Ectodermal cell (in vitro differentiated cells): ENCODE measurements at regions not wholly inside any gene's neighbourhood (a gene's known extent, or its start where the extent isn't known, plus 50 kb on each side); places are given as distances from the start of the nearest gene placed in this dataset.

Source experiments
- H3K27ac ChIP-seq: 2 replicates; pipeline ENCODE4 v1.7.0; 2013; ENCODE audit warnings: mild to moderate bottlenecking, low read depth, low read length; ENCODE audit not compliant: insufficient read depth, poor library complexity, severe bottlenecking
- H3K27me3 ChIP-seq: 2 replicates; pipeline ENCODE4 v1.7.0; 2013; ENCODE audit warnings: mild to moderate bottlenecking, low read length; ENCODE audit not compliant: insufficient read depth, control insufficient read depth, poor library complexity, severe bottlenecking
- H3K36me3 ChIP-seq: one replicate; pipeline ENCODE4 v1.7.0; 2013; ENCODE audit warnings: low read length; ENCODE audit not compliant: control insufficient read depth, insufficient read depth
- H3K4me1 ChIP-seq: one replicate; pipeline ENCODE4 v1.7.0; 2013; ENCODE audit warnings: low read length; ENCODE audit not compliant: control insufficient read depth, insufficient read depth
- H3K4me3 ChIP-seq: 2 replicates; pipeline ENCODE4 v1.7.0; 2013; ENCODE audit warnings: low read depth, low read length, control low read depth; ENCODE audit not compliant: insufficient read depth
- H3K9me3 ChIP-seq: 2 replicates; pipeline ENCODE4 v1.7.0; 2013; ENCODE audit warnings: mild to moderate bottlenecking, low read length, moderate library complexity; ENCODE audit not compliant: control insufficient read depth
- WGBS, 2 experiments: methylation state at CpG; one replicate each; pipeline ENCODE4 v1.1.7; 2013; ENCODE audit warnings: missing lambda C conversion rate in 2 of 2; 5-methylcytosine and 5-hydroxymethylcytosine counted together

GRCh38 chr2:200219309-200220113 lies 87.0 kb upstream of the SPATS2L start:
- H3K4me1 ChIP-seq, result no peaks in the 10 kb centered on the region
- H3K9me3 ChIP-seq, result no peaks in the 10 kb centered on the region
- 68 to 77% methylated on average over 3 of the region's 3 CpGs for whole genome bisulfite sequencing, 2 experiments
- H3K27me3 ChIP-seq, result no peaks in the 10 kb centered on the region
- no peak overlapping the region for H3K4me3 ChIP-seq
- H3K36me3 ChIP-seq, result no peaks in the 10 kb centered on the region
- H3K27ac ChIP-seq, result no peak overlapping the region

- Histone ChIP-seq H3K9me3 (no peaks in the 10 kb centered on the region), H3K36me3 (no peaks in the 10 kb centered on the region), H3K4me1 (no peaks in the 10 kb centered on the region), H3K27ac (no peak overlapping the region), H3K4me3 (no peak overlapping the region), H3K27me3 (no peaks in the 10 kb centered on the region)
- WGBS, 2 experiments, result 78 to 88% methylated on average over 4 of the region's 4 CpGs
Measured at GRCh38 chr2:200220251-200220650, 86.2 kb upstream of the SPATS2L start.

- Histone ChIP-seq H3K27me3 (no peaks in the 10 kb centered on the region), H3K4me1 (no peaks in the 10 kb centered on the region), H3K27ac (no peak overlapping the region), H3K36me3 (no peaks in the 10 kb centered on the region), H3K4me3 (no peak overlapping the region), H3K9me3 (no peaks in the 10 kb centered on the region)
- 92 to 93% methylated on average over 4 of the region's 4 CpGs for WGBS, 2 experiments
Measured at GRCh38 chr2:200221055-200221955, 85.2 kb upstream of the SPATS2L start.

GRCh38 chr2:200222791-200223190 lies 83.7 kb upstream of the SPATS2L start:
- H3K27ac ChIP-seq, result no peak overlapping the region
- WGBS, 2 experiments, result 79 to 84% methylated on average over 7 of the region's 7 CpGs

GRCh38 chr2:200223205-200223784 lies 83.2 kb upstream of the SPATS2L start:
- H3K36me3 ChIP-seq, result no peaks in the 10 kb centered on the region
- WGBS, 2 experiments, result 84 to 93% methylated on average over 3 of the region's 3 CpGs
- no peaks in the 10 kb centered on the region for H3K4me1 ChIP-seq
- H3K9me3 ChIP-seq, result no peaks in the 10 kb centered on the region
- H3K4me3 ChIP-seq, result no peak overlapping the region
- H3K27ac ChIP-seq, result no peak overlapping the region
- no peaks in the 10 kb centered on the region for H3K27me3 ChIP-seq

More at GRCh38 chr2:200222791-200223190, 83.7 kb upstream of the SPATS2L start:
- no peaks in the 10 kb centered on the region for H3K4me1 ChIP-seq
- no peaks in the 10 kb centered on the region for H3K27me3 ChIP-seq
- no peaks in the 10 kb centered on the region for H3K36me3 ChIP-seq
- H3K9me3 ChIP-seq, result no peaks in the 10 kb centered on the region
- H3K4me3 ChIP-seq, result no peak overlapping the region

GRCh38 chr2:200225951-200226350 lies 80.5 kb upstream of the SPATS2L start:
- Histone ChIP-seq H3K4me1 (no peaks in the 10 kb centered on the region), H3K27me3 (no peaks in the 10 kb centered on the region), H3K9me3 (no peaks in the 10 kb centered on the region), H3K27ac (no peak overlapping the region), H3K36me3 (no peaks in the 10 kb centered on the region), H3K4me3 (no peak overlapping the region)
- 95 to 97% methylated on average over 4 to 5 of the region's 5 CpGs for WGBS, 2 experiments

- no peak overlapping the region for H3K4me3 ChIP-seq
- H3K9me3 ChIP-seq, result no peaks in the 10 kb centered on the region
- H3K36me3 ChIP-seq, result no peaks in the 10 kb centered on the region
- no peaks in the 10 kb centered on the region for H3K4me1 ChIP-seq
- H3K27me3 ChIP-seq, result no peaks in the 10 kb centered on the region
- H3K27ac ChIP-seq, result no peak overlapping the region
- 93 to 97% methylated on average over 4 to 6 of the region's 6 CpGs for WGBS, 2 experiments
Measured at GRCh38 chr2:200226451-200227426, 79.8 kb upstream of the SPATS2L start.

GRCh38 chr2:200230716-200231115 lies 75.8 kb upstream of the SPATS2L start:
- no peaks in the 10 kb centered on the region for H3K9me3 ChIP-seq
- H3K4me1 ChIP-seq, result no peaks in the 10 kb centered on the region
- H3K27me3 ChIP-seq, result no peaks in the 10 kb centered on the region
- H3K36me3 ChIP-seq, result no peaks in the 10 kb centered on the region
- no peak overlapping the region for H3K27ac ChIP-seq
- no peak overlapping the region for H3K4me3 ChIP-seq
- 88 to 94% methylated on average over 1 of the region's 1 CpG for WGBS, 2 experiments

GRCh38 chr2:200235533-200235932 lies 71.0 kb upstream of the SPATS2L start:
- no peak overlapping the region for H3K4me3 ChIP-seq
- H3K27me3 ChIP-seq, result no peaks in the 10 kb centered on the region
- no peaks in the 10 kb centered on the region for H3K9me3 ChIP-seq
- no peak overlapping the region for H3K27ac ChIP-seq
- H3K4me1 ChIP-seq, result no peaks in the 10 kb centered on the region
- H3K36me3 ChIP-seq, result no peaks in the 10 kb centered on the region
- WGBS, 2 experiments, result 83 to 100% methylated on average over 1 of the region's 1 CpG
